ENCODE measurements at regions not wholly inside any gene's neighbourhood (a gene's known extent, or its start where the extent isn't known, plus 50 kb on each side); places are given as distances from the start of the nearest gene placed in this dataset.

DNA sequence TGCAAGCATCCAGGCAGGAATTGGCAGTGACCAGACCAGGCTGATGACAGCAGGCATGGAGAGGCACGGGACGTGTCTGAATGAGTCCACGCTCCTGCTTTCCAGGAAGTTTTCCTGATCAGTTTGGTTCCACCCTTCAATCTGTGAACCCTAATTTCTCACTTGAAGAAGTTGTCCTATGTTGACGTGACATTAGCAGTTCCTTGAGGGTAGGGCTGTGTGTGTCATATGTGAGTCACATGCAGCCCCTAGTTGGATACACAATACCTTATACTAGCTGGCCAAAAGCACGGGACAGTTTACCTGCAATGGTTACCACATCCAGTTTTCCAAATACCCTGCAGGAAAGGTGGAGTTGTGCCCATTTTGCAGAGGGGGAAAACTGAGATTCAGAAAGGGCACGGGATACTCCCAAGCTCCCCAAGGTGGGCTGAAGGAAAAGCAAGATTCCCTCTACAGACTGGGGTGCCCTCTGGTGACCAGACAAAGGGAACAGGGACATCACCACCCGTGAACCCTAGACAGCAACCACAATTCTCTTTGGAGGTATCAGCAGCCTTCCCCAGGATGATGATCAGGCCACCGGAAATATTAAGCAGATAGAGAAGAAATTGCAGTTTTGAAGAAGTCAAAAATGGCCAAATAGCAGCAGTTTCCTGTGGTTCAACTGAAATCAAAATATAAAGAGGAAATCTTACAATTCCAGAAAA is 194.5 kb downstream of the PHETA1 start:
- Histone ChIP-seq H4K8ac (ENCODE audit: extremely low read depth, insufficient read depth, low read length) (no peak overlapping the region), H3K4me1 (replicated peaks in 1 of 4; ENCODE audit: control insufficient read depth in 3 of 4, insufficient read depth in 4 of 4, low read length in 3 of 4) (no peaks in the 10 kb centered on the region), H3K23me2 (ENCODE audit: low read depth, low read length) (no peaks in the 10 kb centered on the region; the same call in 1 of the 2 replicates), H2BK20ac (ENCODE audit: low read length) (no peak overlapping the region), H2BK15ac (ENCODE audit: low read length) (no peak overlapping the region; the same call in 1 of the 2 replicates), H3K14ac (ENCODE audit: insufficient read length) (no peak overlapping the region), H3K56ac (replicated peaks; ENCODE audit: insufficient read length, low read depth, low read length) (no peak overlapping the region), H2BK120ac (replicated peaks; ENCODE audit: low read depth, low read length) (no peak overlapping the region), H2AK5ac (ENCODE audit: low read depth, low read length) (no peak overlapping the region), H3K4ac (replicated peaks; ENCODE audit: insufficient read length, low read depth, low read length) (no peak overlapping the region), H4K91ac (replicated peaks; ENCODE audit: insufficient read length, low read length) (no peak overlapping the region), H3K36me3 (ENCODE audit: control insufficient read depth in 2 of 4, insufficient read depth in 4 of 4, low read length in 3 of 4) (no peaks in the 10 kb centered on the region), H4K5ac (ENCODE audit: insufficient read length, low read depth, low read length) (no peak overlapping the region), H2BK5ac (ENCODE audit: low read depth, low read length) (no peak overlapping the region), H3K4me3 (ENCODE audit: extremely low read depth in 1 of 4, insufficient read depth in 2 of 4, low read depth in 3 of 4, low read length in 4 of 4) (no peak overlapping the region), H2BK12ac (ENCODE audit: low read depth, low read length) (no peak overlapping the region), H2AFZ (ENCODE audit: low read length) (no peak overlapping the region), H4K20me1 (replicated peaks in 1 of 2; ENCODE audit: control insufficient read depth in 1 of 2, insufficient read depth in 2 of 2, low read length in 2 of 2) (peaks cover 3% of the 10 kb centered on the region in 2 experiments), H3K27me3 (replicated peaks in 1 of 4; ENCODE audit: control insufficient read depth in 3 of 4, extremely low read depth in 1 of 4, insufficient read depth in 3 of 4, low read length in 3 of 4) (peaks cover 0 to 2% (median 0%) of the 10 kb centered on the region in 4 experiments; a peak in 1 of 7 replicates), H3K9me3 (ENCODE audit: insufficient read depth in 2 of 2, low read depth in 1 of 2, low read length in 1 of 2) (no peaks in the 10 kb centered on the region), H3K79me1 (ENCODE audit: low read depth, low read length) (no peaks in the 10 kb centered on the region; the same call in none of the 2 replicates), H3K4me2 (ENCODE audit: insufficient read depth in 1 of 2, low read depth in 2 of 2, low read length in 2 of 2) (no peak overlapping the region), H3K79me2 (ENCODE audit: control insufficient read depth in 1 of 2, insufficient read depth in 2 of 2, low read length in 2 of 2) (no peaks in the 10 kb centered on the region), H3K9ac (replicated peaks in 1 of 4; ENCODE audit: extremely low read depth in 1 of 4, low read depth in 3 of 4, low read length in 3 of 4) (no peak overlapping the region), H3K18ac (ENCODE audit: extremely low read depth, low read length) (no peak overlapping the region), H3K27ac (ENCODE audit: low read depth, low read length) (no peak overlapping the region), H3K23ac (ENCODE audit: insufficient read length) (no peak overlapping the region)
- no peak for DNase-seq (ENCODE audit: low read depth in 1 of 2, low spot score in 2 of 2)
- FAIRE-seq, result no peak
- WGBS, 2 experiments (ENCODE audit: extremely low coverage in 1 of 2, insufficient coverage in 1 of 2, insufficient read length in 1 of 2, insufficient replicate concordance in 2 of 2, low coverage in 1 of 2, low lambda C conversion rate in 2 of 2, missing lambda C conversion rate in 1 of 2), result 84% methylated on average over 8 of the region's 8 CpGs; no CpG with 5 or more reads in 1 of the 2 experiments
- ChIA-PET POLR2A (ENCODE audit: partially characterized antibody) (interaction anchor here (0.8 to 1.4 kb wide), 2 partner anchors 11 to 18 kb away, joined by 3 read pairs; no protein-coding TSS in a partner anchor), CTCF (ENCODE audit: partially characterized antibody) (interaction anchor here (0.7 to 1.5 kb wide), 8 partner anchors 15 to 151 kb away, joined by 3 to 6 read pairs (median 4); no protein-coding TSS in a partner anchor)
- TF ChIP-seq POLR2AphosphoS5 (IDR thresholded peaks at IDR 0.05; ENCODE audit: low read depth, low read length), result no peak
- peak; percentile 71 to 79 for TF ChIP-seq RAD21 (IDR thresholded peaks at IDR 0.05 in 1 of 2, conservative IDR thresholded peaks at IDR 0.05 in 1 of 2; ENCODE audit: low read depth in 2 of 2, low read length in 2 of 2)
- no peak for TF ChIP-seq TEAD4 (IDR thresholded peaks at IDR 0.05; ENCODE audit: low read depth, low read length)
- TF ChIP-seq, protein P1, sequence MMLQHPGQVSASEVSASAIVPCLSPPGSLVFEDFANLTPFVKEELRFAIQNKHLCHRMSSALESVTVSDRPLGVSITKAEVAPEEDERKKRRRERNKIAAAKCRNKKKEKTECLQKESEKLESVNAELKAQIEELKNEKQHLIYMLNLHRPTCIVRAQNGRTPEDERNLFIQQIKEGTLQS (IDR thresholded peaks at IDR 0.05; ENCODE audit: insufficient read depth, low read depth, low read length), result no peak
- no peak for TF ChIP-seq HDAC6 (IDR thresholded peaks at IDR 0.05; ENCODE audit: low read depth, low read length)
- TF ChIP-seq ASH2L (IDR thresholded peaks at IDR 0.05; ENCODE audit: low read length), result no peak
- TF ChIP-seq NANOG (IDR thresholded peaks at IDR 0.05; ENCODE audit: insufficient read depth, low read depth, low read length, poor library complexity, severe bottlenecking), result no peak
- no peak for TF ChIP-seq SIN3A (conservative IDR thresholded peaks at IDR 0.05 in 1 of 2, IDR thresholded peaks at IDR 0.05 in 1 of 2; ENCODE audit: low read depth in 1 of 2, low read length in 2 of 2)
- TF ChIP-seq RBBP5 (IDR thresholded peaks at IDR 0.05; ENCODE audit: borderline replicate concordance, low read depth, low read length), result no peak
- no peak for TF ChIP-seq JUND (IDR thresholded peaks at IDR 0.05; ENCODE audit: low read length)
- TF ChIP-seq ZNF274 (IDR thresholded peaks at IDR 0.05; ENCODE audit: borderline replicate concordance, extremely low read depth, low read length), result no peak
- TF ChIP-seq SUZ12 (IDR thresholded peaks at IDR 0.05; ENCODE audit: low read length), result no peak
